ENCODE measurements at regions not wholly inside any gene's neighbourhood (a gene's known extent, or its start where the extent isn't known, plus 50 kb on each side); places are given as distances from the start of the nearest gene placed in this dataset.

DNA sequence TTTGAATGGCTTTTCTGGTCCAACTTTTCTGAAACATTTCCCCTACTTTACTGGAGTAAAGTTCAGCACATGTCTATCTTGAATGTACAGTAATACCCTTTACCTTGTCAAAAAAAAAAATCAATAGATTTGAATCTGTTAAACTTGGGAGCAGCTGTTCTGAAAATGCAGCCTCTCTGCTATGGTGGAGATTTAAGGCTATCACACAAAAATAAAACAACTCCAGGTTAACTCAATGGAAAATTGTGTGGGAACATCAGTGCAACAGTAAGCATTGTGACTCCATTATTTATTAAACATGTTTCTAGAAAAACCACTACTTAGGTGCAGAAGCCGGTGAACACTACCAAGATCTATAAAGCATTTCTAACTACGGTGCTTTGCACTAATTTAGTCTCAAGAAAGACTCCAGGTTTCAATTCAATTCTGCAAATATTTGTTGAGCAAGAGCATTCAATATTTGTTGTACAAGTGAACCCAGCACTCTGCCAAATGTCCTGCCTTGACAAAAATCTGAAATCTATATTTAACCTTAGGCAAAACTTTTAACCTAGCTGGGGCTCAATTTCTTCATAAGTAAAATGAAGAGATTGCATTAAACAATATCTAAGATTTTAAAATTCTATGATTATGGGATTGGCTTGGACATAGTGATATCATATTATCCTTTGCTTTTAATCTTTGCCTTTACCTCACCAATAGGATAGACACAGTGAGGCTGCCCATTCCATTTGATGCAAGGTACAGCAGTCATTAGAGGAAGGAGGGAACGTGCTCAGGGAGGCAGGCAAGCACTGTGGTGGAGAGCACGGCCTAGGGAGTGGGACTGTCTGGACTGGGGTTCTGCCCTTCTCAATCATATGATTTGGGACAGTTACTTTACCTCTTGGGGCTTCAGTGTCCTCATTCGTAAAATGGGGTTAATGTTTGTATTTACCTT lies 155.2 kb downstream of the KITLG start:
- DNase-seq (no peak), ATAC-seq (ENCODE audit: low read depth) (no peak)
- no peaks in the 10 kb centered on the region for H3K36me3 Mint-ChIP-seq
- H3K9me3 Mint-ChIP-seq: peaks cover 2% of the 10 kb centered on the region
- H3K4me1 Mint-ChIP-seq: no peaks in the 10 kb centered on the region
- H3K4me3 Mint-ChIP-seq: no peak overlapping the region
- POLR2A ChIA-PET: no interaction called here
- H3K27ac Mint-ChIP-seq: no peak overlapping the region
- H3K27me3 Mint-ChIP-seq: no peaks in the 10 kb centered on the region

DNA sequence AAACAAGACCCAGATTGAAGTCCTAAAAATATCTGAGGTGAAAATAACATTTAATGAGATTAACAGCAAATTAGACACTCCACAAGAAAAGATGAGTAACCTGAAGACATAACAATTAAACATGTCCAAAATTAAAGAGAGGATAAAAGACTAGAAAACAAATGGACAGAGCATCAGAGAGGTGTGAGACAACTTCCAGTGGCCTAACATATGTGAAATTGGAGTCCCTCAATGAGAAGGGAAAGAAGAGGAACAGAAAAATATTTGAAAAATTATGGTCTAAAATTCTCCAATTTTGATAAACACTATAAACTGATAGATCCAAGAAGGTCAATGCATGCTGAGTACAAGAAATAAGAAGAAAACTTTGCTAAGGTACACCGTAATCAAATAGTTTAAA lies 151.9 kb downstream of the KITLG start:
- POLR2A ChIA-PET: no interaction called here

DNA sequence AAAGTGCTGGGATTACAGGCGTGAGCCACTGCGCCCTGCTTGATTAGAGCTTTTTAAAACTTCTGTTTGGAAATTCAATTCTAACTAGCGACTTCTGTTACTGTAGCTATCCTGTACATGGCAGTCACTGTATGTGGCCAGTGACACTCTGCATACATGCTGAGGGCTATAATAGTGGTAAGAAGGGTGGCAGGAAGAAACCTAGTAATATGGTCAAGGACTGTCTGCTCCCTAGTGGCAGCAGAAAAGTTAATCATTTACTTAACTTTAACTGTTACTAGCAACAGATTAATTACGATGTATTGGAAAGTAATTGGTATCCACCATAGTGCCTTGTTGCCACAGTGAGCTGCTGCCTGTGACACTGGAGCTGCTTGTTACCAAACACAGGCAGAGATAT lies 149.0 kb downstream of the KITLG start:
- DNase-seq: no peak
- no peak overlapping the region for H3K27ac Mint-ChIP-seq
- no peak overlapping the region for H3K4me3 Mint-ChIP-seq
- peaks cover 2% of the 10 kb centered on the region for H3K9me3 Mint-ChIP-seq
- no peak for ATAC-seq (ENCODE audit: low read depth)
- POLR2A ChIA-PET: no interaction called here
- H3K4me1 Mint-ChIP-seq: no peaks in the 10 kb centered on the region
- no peaks in the 10 kb centered on the region for H3K27me3 Mint-ChIP-seq
- H3K36me3 Mint-ChIP-seq: no peaks in the 10 kb centered on the region

More for the DNA sequence above, 151.9 kb downstream of the KITLG start:
- Mint-ChIP-seq H3K4me3 (no peak overlapping the region), H3K27ac (no peak overlapping the region), H3K9me3 (peaks cover 2% of the 10 kb centered on the region), H3K27me3 (no peaks in the 10 kb centered on the region), H3K4me1 (no peaks in the 10 kb centered on the region), H3K36me3 (no peaks in the 10 kb centered on the region)
- DNase-seq (no peak), ATAC-seq (ENCODE audit: low read depth) (no peak)

DNA sequence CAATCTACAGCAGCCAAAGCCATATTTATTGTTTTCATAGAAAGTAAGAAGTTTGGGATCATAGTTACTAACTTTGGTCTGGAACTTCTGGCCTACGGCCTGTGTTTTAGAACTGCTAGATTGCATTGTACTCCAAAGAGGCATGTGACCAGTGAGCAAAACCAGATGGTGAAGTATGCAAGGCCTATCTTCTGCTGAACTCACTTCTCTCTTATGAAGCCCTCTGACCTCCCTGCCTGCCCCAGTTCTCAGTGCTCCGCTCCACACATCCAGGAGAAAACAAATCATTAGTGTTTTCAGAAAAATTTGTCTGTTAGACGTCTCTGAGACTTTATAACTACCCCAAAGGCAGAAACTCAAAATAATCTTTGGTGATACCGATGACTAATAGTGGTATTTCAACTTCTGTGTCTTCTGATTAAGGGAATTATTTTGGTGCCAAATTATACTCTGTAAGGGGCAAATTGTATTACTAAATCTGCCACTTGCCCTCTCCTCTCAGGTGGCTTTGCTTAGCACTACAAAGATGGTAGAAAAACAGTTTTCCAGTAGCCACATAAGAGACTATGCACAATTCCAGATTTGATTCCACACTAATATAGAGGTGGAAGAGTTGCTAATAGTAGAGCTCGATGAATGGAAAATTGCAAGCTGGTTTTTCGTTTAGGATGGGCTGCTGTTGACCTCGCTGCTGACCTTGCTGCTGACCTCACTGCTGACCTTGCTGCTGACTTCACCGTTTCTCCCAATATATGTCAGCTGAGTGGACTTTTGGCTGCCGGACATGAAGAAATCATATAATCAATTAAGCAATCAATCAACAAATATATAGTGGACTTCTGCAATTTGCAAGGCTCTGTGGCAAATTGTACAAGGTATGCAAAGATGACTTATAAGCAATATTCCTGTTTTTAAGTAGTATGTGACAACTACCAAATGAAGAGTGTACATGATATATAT lies 147.5 kb downstream of the KITLG start:
- Mint-ChIP-seq H3K4me1 (no peaks in the 10 kb centered on the region), H3K27me3 (no peaks in the 10 kb centered on the region), H3K27ac (no peak overlapping the region), H3K9me3 (peaks cover 2% of the 10 kb centered on the region), H3K36me3 (no peaks in the 10 kb centered on the region), H3K4me3 (no peak overlapping the region)
- no peak for DNase-seq
- POLR2A ChIA-PET: no interaction called here
- ATAC-seq (ENCODE audit: low read depth): no peak

DNA sequence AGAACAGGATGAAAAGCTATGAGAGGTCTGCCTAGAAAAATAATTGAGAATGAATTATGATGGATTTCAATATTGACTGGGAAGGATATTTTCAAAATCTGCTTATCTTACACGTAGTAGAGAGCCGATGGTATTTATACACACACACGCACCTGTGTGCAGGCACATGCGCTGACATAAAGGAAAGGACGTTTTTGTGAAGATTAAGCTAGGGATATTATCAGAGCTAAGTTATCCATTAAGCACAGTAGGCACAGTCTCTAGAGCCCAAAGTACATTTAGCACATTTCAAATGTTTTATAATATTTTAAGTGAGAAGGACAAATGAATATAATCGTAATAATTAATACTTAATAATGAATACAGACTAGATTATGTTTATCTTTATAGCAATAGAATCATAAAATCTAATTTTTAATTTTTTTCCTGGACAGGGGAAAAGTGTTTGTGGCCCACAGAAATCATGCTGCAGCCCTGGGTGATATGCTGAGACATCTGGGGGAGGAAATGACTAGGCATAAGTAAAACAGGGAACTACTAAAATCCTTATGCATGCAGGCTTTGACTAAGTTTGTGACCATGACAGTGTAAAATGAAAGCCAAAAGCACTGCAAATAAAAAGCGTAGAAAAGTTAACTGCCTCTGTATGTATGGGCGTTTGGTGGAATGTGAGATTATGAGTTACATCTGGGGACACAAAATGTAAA lies 146.1 kb downstream of the KITLG start:
- Mint-ChIP-seq H3K4me1 (no peaks in the 10 kb centered on the region), H3K27me3 (no peaks in the 10 kb centered on the region), H3K4me3 (no peak overlapping the region), H3K9me3 (peaks cover 5% of the 10 kb centered on the region), H3K27ac (no peak overlapping the region), H3K36me3 (no peaks in the 10 kb centered on the region)
- no peak for DNase-seq
- POLR2A ChIA-PET: no interaction called here
- no peak for ATAC-seq (ENCODE audit: low read depth)

DNA sequence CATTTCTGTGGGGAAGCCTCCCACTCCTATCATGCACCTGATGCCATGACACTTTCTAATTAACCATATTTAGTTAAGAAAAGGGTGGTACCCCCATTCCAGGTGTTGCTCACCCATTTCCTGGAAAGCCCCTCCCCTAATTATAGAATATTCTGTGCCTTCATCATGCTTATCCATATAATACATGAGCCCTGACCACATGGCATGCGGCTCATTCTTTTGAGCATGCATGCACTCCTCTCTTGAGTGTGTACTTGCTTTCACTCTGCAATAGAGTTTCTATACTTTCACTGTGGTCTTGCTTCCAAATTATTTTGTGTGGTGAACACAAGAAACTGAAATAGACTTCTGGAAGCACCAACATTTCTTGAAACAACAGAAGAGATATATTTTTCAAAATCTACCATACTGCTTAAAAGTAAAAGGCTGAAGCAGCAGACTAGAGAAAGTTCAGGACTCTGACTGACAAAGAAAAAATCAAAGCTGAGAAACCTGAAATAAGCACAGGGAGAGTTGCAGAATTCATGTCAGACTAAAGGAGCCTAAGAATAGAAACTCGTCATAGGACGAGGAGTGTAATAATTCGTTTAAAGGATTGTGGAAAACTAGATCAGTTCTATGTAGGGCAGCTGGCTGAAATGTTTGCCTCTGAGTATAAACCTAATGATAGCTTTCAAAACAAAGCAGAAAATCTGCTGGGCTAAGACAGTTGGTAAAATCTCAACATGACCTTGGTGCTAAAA lies 144.8 kb downstream of the KITLG start:
- no peaks in the 10 kb centered on the region for H3K4me1 Mint-ChIP-seq
- peaks cover 5% of the 10 kb centered on the region for H3K9me3 Mint-ChIP-seq
- POLR2A ChIA-PET: no interaction called here
- no peaks in the 10 kb centered on the region for H3K36me3 Mint-ChIP-seq
- DNase-seq: no peak
- ATAC-seq (ENCODE audit: low read depth): no peak
- no peak overlapping the region for H3K27ac Mint-ChIP-seq
- H3K27me3 Mint-ChIP-seq: no peaks in the 10 kb centered on the region
- no peak overlapping the region for H3K4me3 Mint-ChIP-seq

DNA sequence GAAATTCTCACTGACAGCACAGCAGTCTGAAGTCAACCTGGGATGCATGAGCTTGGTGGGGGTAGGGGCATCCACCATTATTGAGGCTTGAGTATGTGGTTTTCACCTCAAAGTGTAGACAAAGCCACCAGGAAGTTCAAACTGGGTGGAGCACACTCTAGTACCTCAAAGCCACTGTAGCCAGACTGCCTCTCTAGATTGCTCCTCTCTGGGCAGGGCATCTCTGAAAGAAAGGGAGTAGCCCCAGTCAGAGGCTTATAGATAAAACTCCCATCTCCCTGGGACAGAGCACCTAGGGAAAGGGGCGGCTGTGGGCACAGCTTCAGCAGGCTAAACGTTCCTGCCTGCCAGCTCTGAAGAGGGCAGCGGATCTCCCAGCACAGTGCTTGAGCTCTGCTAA lies 143.0 kb downstream of the KITLG start:
- POLR2A ChIA-PET: no interaction called here
- H3K4me1 Mint-ChIP-seq: no peaks in the 10 kb centered on the region
- no peak overlapping the region for H3K27ac Mint-ChIP-seq
- peaks cover 5% of the 10 kb centered on the region for H3K9me3 Mint-ChIP-seq
- no peak overlapping the region for H3K4me3 Mint-ChIP-seq
- no peak for ATAC-seq (ENCODE audit: low read depth)
- no peaks in the 10 kb centered on the region for H3K36me3 Mint-ChIP-seq
- no peaks in the 10 kb centered on the region for H3K27me3 Mint-ChIP-seq
- DNase-seq: no peak

Measured in activated naive CD8-positive, alpha-beta T cell treated with anti-CD3 and anti-CD28 coated beads, Interleukin-2, amount 10 ng/mL, durations not matched to agents 7 days and 5 days (primary cell).